H1 (cell line): ENCODE measurements at regions not wholly inside any gene's neighbourhood (a gene's known extent, or its start where the extent isn't known, plus 50 kb on each side); places are given as distances from the start of the nearest gene placed in this dataset.
A peak's percentile ranks its signal among the peaks of the same experiment; 100 is the strongest.

Experiments
- CTCF ChIA-PET: fragments of 300-600 bp; sonication (Branson Sonifier 250); formaldehyde crosslinking; loops from one replicate; lab custom pipeline; 2021; ENCODE audit not compliant: partially characterized antibody; lab: Charles Lee
- POLR2A ChIA-PET: fragments of 300-600 bp; sonication (Branson Sonifier 250); formaldehyde crosslinking; loops from one replicate; lab custom pipeline; 2021; ENCODE audit warnings: inconsistent platforms; ENCODE audit not compliant: partially characterized antibody; lab: Charles Lee
- DNase-seq, 2 experiments: peaks; one replicate each; pipeline versions ENCODE4 v3.0.0 to v3.0.0-alpha.2; 2010 to 2022; ENCODE audit warnings: low spot score in 2 of 2, low read depth in 1 of 2, mixed read lengths in 1 of 2
- FAIRE-seq: peaks from 2 replicates; lab custom pipeline; 2011; peaks lifted over from hg19 to GRCh38; lab: Jason Lieb, UNC
- H2AFZ ChIP-seq: 2 replicates; pipeline ENCODE4 v1.8.1; 2012; ENCODE audit warnings: low read length, inconsistent platforms
- H2AK5ac ChIP-seq: 2 replicates; pipeline ENCODE4 v1.6.1; 2013; ENCODE audit warnings: low read depth, low read length
- H2BK120ac ChIP-seq: replicated peaks from 2 replicates; pipeline ENCODE3; 2013; ENCODE audit warnings: low read depth, low read length, inconsistent platforms
- H2BK12ac ChIP-seq: 2 replicates; pipeline ENCODE4 v1.6.1; 2013; ENCODE audit warnings: low read depth, low read length
- H2BK15ac ChIP-seq: 2 replicates; pipeline ENCODE4 v1.6.1; 2013; ENCODE audit warnings: low read length
- H2BK20ac ChIP-seq: 2 replicates; pipeline ENCODE4 v1.6.1; 2013; ENCODE audit warnings: low read length
- H2BK5ac ChIP-seq: 2 replicates; pipeline ENCODE4 v1.6.1; 2013; ENCODE audit warnings: low read depth, low read length
- H3K14ac ChIP-seq: 2 replicates; pipeline ENCODE4 v1.6.1; 2013; ENCODE audit warnings: inconsistent platforms; ENCODE audit not compliant: insufficient read length
- H3K18ac ChIP-seq: 2 replicates; pipeline ENCODE4 v1.6.1; 2013; ENCODE audit warnings: low read length; ENCODE audit errors: extremely low read depth
- H3K23ac ChIP-seq: 2 replicates; pipeline ENCODE4 v1.6.1; 2013; ENCODE audit warnings: inconsistent platforms; ENCODE audit not compliant: insufficient read length
- H3K23me2 ChIP-seq: 2 replicates; pipeline ENCODE4 v1.6.1; 2013; ENCODE audit warnings: low read depth, low read length
- H3K27ac ChIP-seq: 2 replicates; pipeline ENCODE4 v1.6.1; 2011; ENCODE audit warnings: low read depth, low read length, inconsistent platforms
- H3K27me3 ChIP-seq, 4 experiments: replicated peaks in 1 of 4; 1 replicate in 1 of 4; 2 replicates in 3 of 4; pipeline versions ENCODE4 v1.6.1 to v1.8.1; 2011 to 2013; ENCODE audit warnings: low read length in 3 of 4, mild to moderate bottlenecking in 3 of 4, inconsistent platforms in 2 of 4, mixed read lengths in 2 of 4, moderate library complexity in 1 of 4; ENCODE audit not compliant: control insufficient read depth in 3 of 4, insufficient read depth in 3 of 4; ENCODE audit errors: extremely low read depth in 1 of 4
- H3K36me3 ChIP-seq, 4 experiments: 2 replicates each; pipeline versions ENCODE4 v1.6.1 to v1.8.1; 2011 to 2013; ENCODE audit warnings: mild to moderate bottlenecking in 4 of 4, low read length in 3 of 4, moderate library complexity in 2 of 4, control low read depth in 1 of 4, inconsistent platforms in 1 of 4; ENCODE audit not compliant: insufficient read depth in 4 of 4, control insufficient read depth in 2 of 4
- H3K4ac ChIP-seq: replicated peaks from 2 replicates; pipeline ENCODE3; 2013; ENCODE audit warnings: low read length, low read depth, mixed read lengths, inconsistent platforms; ENCODE audit not compliant: insufficient read length
- H3K4me1 ChIP-seq, 4 experiments: replicated peaks in 1 of 4; 1 replicate in 1 of 4; 2 replicates in 3 of 4; pipeline versions ENCODE4 v1.6.1 to v1.8.1; 2011 to 2013; ENCODE audit warnings: low read length in 3 of 4, inconsistent platforms in 2 of 4, mixed read lengths in 1 of 4; ENCODE audit not compliant: insufficient read depth in 4 of 4, control insufficient read depth in 3 of 4
- H3K4me2 ChIP-seq, 2 experiments: 2 replicates each; pipeline versions ENCODE4 v1.6.1 to v1.8.1; 2011 to 2013; ENCODE audit warnings: low read depth in 2 of 2, low read length in 2 of 2, control low read depth in 1 of 2, inconsistent platforms in 1 of 2, mild to moderate bottlenecking in 1 of 2; ENCODE audit not compliant: insufficient read depth in 1 of 2
- H3K4me3 ChIP-seq, 4 experiments: fragments of 200-600, 300-600 bp in 1 of 4; sonication (generic), shearing (Covaris generic), sonication (Bioruptor Twin) in 1 of 4; 2 replicates each; pipeline versions ENCODE4 v1.5.1 to v1.8.1; 2011 to 2016; ENCODE audit warnings: low read length in 4 of 4, low read depth in 3 of 4, control low read depth in 2 of 4, inconsistent platforms in 2 of 4, mild to moderate bottlenecking in 2 of 4, mixed read lengths in 1 of 4, moderate library complexity in 1 of 4; ENCODE audit not compliant: insufficient read depth in 2 of 4; ENCODE audit errors: extremely low read depth in 1 of 4
- H3K56ac ChIP-seq: replicated peaks from 2 replicates; pipeline ENCODE3; 2013; ENCODE audit warnings: low read depth, mild to moderate bottlenecking, mixed read lengths, low read length, inconsistent platforms; ENCODE audit not compliant: insufficient read length
- H3K79me1 ChIP-seq: 2 replicates; pipeline ENCODE4 v1.6.1; 2013; ENCODE audit warnings: low read depth, low read length, control low read depth
- H3K79me2 ChIP-seq, 2 experiments: 2 replicates each; pipeline versions ENCODE4 v1.6.1 to v1.8.1; 2012 to 2013; ENCODE audit warnings: low read length in 2 of 2, mild to moderate bottlenecking in 2 of 2, inconsistent platforms in 1 of 2; ENCODE audit not compliant: insufficient read depth in 2 of 2, control insufficient read depth in 1 of 2
- H3K9ac ChIP-seq, 4 experiments: replicated peaks in 1 of 4; 1 replicate in 1 of 4; 2 replicates in 3 of 4; pipeline versions ENCODE4 v1.6.1 to v1.8.1; 2011 to 2013; ENCODE audit warnings: low read depth in 3 of 4, low read length in 3 of 4, control low read depth in 2 of 4, mild to moderate bottlenecking in 2 of 4, moderate library complexity in 2 of 4, inconsistent platforms in 1 of 4; ENCODE audit errors: extremely low read depth in 1 of 4
- H3K9me3 ChIP-seq, 2 experiments: 2 replicates each; pipeline versions ENCODE4 v1.6.1 to v1.8.1; 2012 to 2013; ENCODE audit warnings: mild to moderate bottlenecking in 2 of 2, moderate library complexity in 2 of 2, control low read depth in 1 of 2, inconsistent platforms in 1 of 2, low read depth in 1 of 2, low read length in 1 of 2, mixed read lengths in 1 of 2; ENCODE audit not compliant: insufficient read depth in 2 of 2
- H4K20me1 ChIP-seq, 2 experiments: replicated peaks in 1 of 2; 2 replicates each; pipeline versions ENCODE3 to v1.8.1; 2011 to 2013; ENCODE audit warnings: inconsistent platforms in 2 of 2, low read length in 2 of 2, mild to moderate bottlenecking in 1 of 2; ENCODE audit not compliant: insufficient read depth in 2 of 2, control insufficient read depth in 1 of 2
- H4K5ac ChIP-seq: 2 replicates; pipeline ENCODE4 v1.6.1; 2013; ENCODE audit warnings: low read length, low read depth, mixed read lengths, inconsistent platforms; ENCODE audit not compliant: insufficient read length
- H4K8ac ChIP-seq: 2 replicates; pipeline ENCODE4 v1.8.0; 2013; ENCODE audit warnings: mild to moderate bottlenecking, moderate library complexity, low read length, inconsistent platforms; ENCODE audit not compliant: insufficient read depth; ENCODE audit errors: extremely low read depth
- H4K91ac ChIP-seq: replicated peaks from 2 replicates; pipeline ENCODE3; 2013; ENCODE audit warnings: low read length, mixed read lengths, inconsistent platforms; ENCODE audit not compliant: insufficient read length
- CTCF ChIP-seq, 3 experiments: IDR thresholded peaks; 1 replicate in 2 of 3; 2 replicates in 1 of 3; pipeline versions ENCODE4 v1.5.1 to v1.6.1; 2011; ENCODE audit warnings: low read length in 3 of 3, mild to moderate bottlenecking in 3 of 3, inconsistent platforms in 2 of 3, low read depth in 1 of 3, moderate library complexity in 1 of 3; ENCODE audit not compliant: insufficient read depth in 1 of 3; ENCODE audit errors: control extremely low read depth in 1 of 3
- EGR1 ChIP-seq: IDR thresholded peaks from 2 replicates; pipeline ENCODE4 v1.6.1; 2011; ENCODE audit warnings: low read depth, low read length, borderline replicate concordance
- NANOG ChIP-seq: IDR thresholded peaks from 2 replicates; pipeline ENCODE4 v1.6.1; 2011; ENCODE audit warnings: low read length, low read depth, mild to moderate bottlenecking, inconsistent platforms; ENCODE audit not compliant: insufficient read depth, poor library complexity, severe bottlenecking
- PHF8 ChIP-seq: fragments of 200-600 bp; sonication (generic); conservative IDR thresholded peaks from 2 replicates; pipeline ENCODE4 v1.7.1; 2012; ENCODE audit warnings: low read depth, mild to moderate bottlenecking, inconsistent platforms, low read length, moderate library complexity
- SIX5 ChIP-seq: IDR thresholded peaks from 2 replicates; pipeline ENCODE4 v1.6.1; 2011; ENCODE audit warnings: mild to moderate bottlenecking, low read depth, low read length
- SP1 ChIP-seq: IDR thresholded peaks from 2 replicates; pipeline ENCODE4 v1.6.1; 2011; ENCODE audit warnings: low read depth, low read length
- SP4 ChIP-seq: IDR thresholded peaks from 2 replicates; pipeline ENCODE4 v1.6.1; 2012; ENCODE audit warnings: low read length, inconsistent platforms
- SUZ12 ChIP-seq: fragments of 200-600 bp; sonication (generic); IDR thresholded peaks from 2 replicates; pipeline ENCODE4 v1.6.1; 2012; ENCODE audit warnings: mild to moderate bottlenecking, inconsistent platforms, low read length, moderate library complexity, mixed read lengths
- ZNF274 ChIP-seq: IDR thresholded peaks from 2 replicates; pipeline ENCODE4 v1.7.0; 2012; ENCODE audit warnings: low read length, borderline replicate concordance; ENCODE audit errors: extremely low read depth
- WGBS, 2 experiments: shearing (Covaris generic) in 1 of 2; methylation state at CpG; one replicate each; pipeline versions ENCODE4 v1.1.6 to v1.1.7; 2013 to 2015; ENCODE audit warnings: low lambda C conversion rate in 2 of 2, mixed read lengths in 2 of 2, inconsistent platforms in 1 of 2, low coverage in 1 of 2, missing lambda C conversion rate in 1 of 2; ENCODE audit not compliant: insufficient replicate concordance in 2 of 2, insufficient coverage in 1 of 2, insufficient read length in 1 of 2; ENCODE audit errors: extremely low coverage in 1 of 2, missing lambda C conversion rate in 1 of 2; 5-methylcytosine and 5-hydroxymethylcytosine counted together

- ChIA-PET CTCF (no interaction called here), POLR2A (no interaction called here)
- no peak overlapping the region for H2BK5ac ChIP-seq
- no peaks in the 10 kb centered on the region for H4K20me1 ChIP-seq
- no peaks in the 10 kb centered on the region for H3K4me1 ChIP-seq
- H3K14ac ChIP-seq, result no peak overlapping the region
- H2BK12ac ChIP-seq, result no peak overlapping the region
- WGBS, 2 experiments, result 77% methylated on average over 14 of the region's 15 CpGs; no CpG with 5 or more reads in 1 of the 2 experiments
- no peaks in the 10 kb centered on the region for H3K79me1 ChIP-seq
- DNase-seq (no peak), FAIRE-seq (no peak)
- H3K23me2 ChIP-seq, result no peaks in the 10 kb centered on the region
- no peaks in the 10 kb centered on the region for H3K27me3 ChIP-seq
- H3K4ac ChIP-seq, result no peak overlapping the region
- no peak overlapping the region for H3K18ac ChIP-seq
- no peak overlapping the region for H3K4me3 ChIP-seq
- no peak overlapping the region for H3K4me2 ChIP-seq
- H4K5ac ChIP-seq, result no peak overlapping the region
- peaks cover 5 to 50% of the 10 kb centered on the region in 2 experiments; a peak in 2 of 4 replicates for H3K9me3 ChIP-seq
- no peak overlapping the region for H2BK15ac ChIP-seq
- no peaks in the 10 kb centered on the region for H3K36me3 ChIP-seq
- 0 out of 2 replicates have a peak overlapping the region, but pooled peaks have one; percentile 20 for H4K8ac ChIP-seq
- H2AFZ ChIP-seq, result no peak overlapping the region
- H3K9ac ChIP-seq, result no peak overlapping the region
- H2AK5ac ChIP-seq, result no peak overlapping the region
- no peak overlapping the region for H3K23ac ChIP-seq
- no peak overlapping the region for H3K27ac ChIP-seq
- H3K56ac ChIP-seq, result no peak overlapping the region
- no peak overlapping the region for H2BK20ac ChIP-seq
- no peak overlapping the region for H4K91ac ChIP-seq
- no peaks in the 10 kb centered on the region for H3K79me2 ChIP-seq
- TF ChIP-seq EGR1 (no peak), SP4 (no peak), SIX5 (no peak), SUZ12 (no peak), ZNF274 (no peak), PHF8 (no peak), NANOG (no peak), CTCF (IDR thresholded peaks at IDR 0.05; ENCODE audit: control extremely low read depth in 1 of 3, insufficient read depth in 1 of 3, low read depth in 1 of 3, low read length in 3 of 3) (no peak), SP1 (no peak)
- no peak overlapping the region for H2BK120ac ChIP-seq
Measured at GRCh38 chr1:4268262-4268888, 368.3 kb upstream of the C1orf174 start.
